Stimulated activated CD4-positive, alpha-beta T cell treated with anti-CD3 and anti-CD28 coated beads, Interleukin-15, amount 100 ng/mL, for 24 hours (primary cell): ENCODE measurements at regions not wholly inside any gene's neighbourhood (a gene's known extent, or its start where the extent isn't known, plus 50 kb on each side); places are given as distances from the start of the nearest gene placed in this dataset.

Experiments used
- DNase-seq: peaks from one replicate; pipeline ENCODE4 v3.0.0-alpha.2; 2020

- DNase-seq = no peak
These were observed 1919.8 kb downstream of the SUCLG1 start for GRCh38 chr2:82539280-82539621.

- no peak for DNase-seq
These were observed 1920.3 kb downstream of the SUCLG1 start for GRCh38 chr2:82538590-82539279.

GRCh38 chr2:82528288-82528687, 1930.8 kb downstream of the SUCLG1 start:
- DNase-seq = no peak

- no peak for DNase-seq
These were observed 1932.0 kb downstream of the SUCLG1 start for GRCh38 chr2:82527124-82527523.

GRCh38 chr2:82526277-82526676, 1932.8 kb downstream of the SUCLG1 start:
- DNase-seq = no peak

DNA sequence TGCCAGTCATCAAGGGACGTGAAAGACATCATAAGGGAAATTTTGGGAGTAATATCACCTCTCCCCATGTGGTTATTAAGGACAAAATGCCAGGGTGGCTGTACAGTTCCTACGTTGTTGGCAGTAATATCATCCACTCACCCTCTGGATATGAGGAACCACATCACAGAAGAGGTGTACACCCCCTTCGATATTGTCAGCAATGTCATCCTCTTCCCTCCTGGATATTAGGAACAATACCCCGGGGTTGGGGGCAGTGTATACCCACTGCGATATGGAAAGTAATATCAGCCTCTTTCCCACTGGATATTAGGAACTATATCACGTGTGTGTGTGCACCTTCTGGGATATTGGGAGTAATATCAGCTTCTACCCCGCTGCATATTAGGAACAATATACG, 1933.3 kb downstream of the SUCLG1 start:
- no peak for DNase-seq

DNA sequence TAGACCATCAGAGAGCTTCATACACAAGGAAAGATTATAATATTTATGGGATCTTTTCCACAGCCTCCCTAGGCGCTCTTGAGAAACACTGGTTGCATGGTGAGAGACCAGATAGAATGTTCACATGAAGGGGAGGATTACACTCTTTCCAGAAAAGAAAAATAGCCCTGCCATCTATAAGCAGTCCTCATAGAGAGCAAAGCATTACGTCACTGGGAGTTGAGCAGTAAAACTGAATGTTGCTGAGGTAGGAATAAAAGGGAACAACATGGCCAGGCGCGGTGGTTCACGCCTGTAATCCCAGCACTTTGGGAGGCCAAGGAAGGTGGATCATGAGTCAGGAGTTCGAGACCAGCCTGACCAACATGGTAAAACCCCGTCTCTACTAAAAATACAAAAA, 1934.3 kb downstream of the SUCLG1 start:
- no peak for DNase-seq

GRCh38 chr2:82511894-82512293, 1947.2 kb downstream of the SUCLG1 start:
- DNase-seq = no peak

DNA sequence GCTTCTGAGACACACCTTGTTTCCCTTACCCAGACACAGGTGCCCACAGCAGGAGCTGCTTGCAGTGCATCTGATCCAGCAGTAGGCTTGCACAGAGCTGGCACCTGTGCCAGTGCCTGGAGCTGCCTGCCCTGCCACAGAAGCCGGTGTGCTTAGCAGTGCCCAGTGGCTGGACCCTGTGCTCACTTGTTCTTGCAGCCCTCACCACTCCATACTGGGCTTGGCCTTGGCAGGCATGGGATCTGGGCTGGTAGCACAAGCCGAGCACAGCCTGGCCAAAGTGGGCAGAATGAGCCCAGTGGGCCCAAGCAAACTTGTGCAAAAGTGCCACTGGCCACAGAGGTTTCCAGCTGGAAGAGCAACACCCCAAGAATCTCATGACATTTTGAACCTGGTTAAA, 1950.4 kb downstream of the SUCLG1 start:
- DNase-seq = no peak

DNA sequence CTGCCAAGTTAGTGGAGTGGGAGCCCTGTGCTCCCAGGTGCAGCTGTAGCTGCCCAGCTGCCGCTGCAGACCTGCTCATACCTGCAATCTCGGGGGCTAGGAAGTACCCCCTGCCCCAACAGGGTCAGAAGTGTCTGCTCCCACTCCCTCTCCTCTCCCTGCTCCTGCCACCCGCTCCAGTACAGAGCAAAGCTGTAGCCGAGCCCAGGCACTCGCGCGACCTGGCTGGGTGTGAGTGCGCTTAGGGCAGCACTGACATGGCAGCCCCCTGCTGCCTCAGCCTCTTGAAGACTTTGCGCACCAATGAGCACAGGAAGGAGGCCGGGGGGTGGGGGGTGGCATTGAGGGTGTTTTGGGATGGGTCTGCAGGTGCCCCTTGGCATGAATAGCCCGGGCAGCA, 1951.4 kb downstream of the SUCLG1 start:
- DNase-seq = no peak

DNA sequence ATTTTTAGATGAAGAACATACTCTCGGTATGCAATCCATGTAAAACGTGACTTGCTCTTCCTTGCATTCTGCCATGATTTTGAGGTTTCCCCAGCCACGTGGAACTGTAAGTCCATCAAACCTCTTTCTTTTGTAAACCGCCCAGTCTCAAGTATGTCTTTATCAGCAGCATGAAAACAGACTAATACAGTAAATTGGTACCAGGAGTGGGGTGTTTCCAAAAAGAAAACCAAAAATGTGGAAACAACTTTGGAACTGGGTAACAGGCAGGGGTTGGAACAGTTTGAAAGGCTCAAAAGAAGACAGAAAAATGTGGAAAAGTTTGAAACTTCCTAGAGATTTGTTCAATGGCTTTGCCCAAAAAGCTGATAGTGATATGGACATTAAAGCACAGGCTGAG, 1957.9 kb downstream of the SUCLG1 start:
- no peak for DNase-seq

GRCh38 chr2:82498777-82499443, 1960.2 kb downstream of the SUCLG1 start:
- DNase-seq = no peak

DNA sequence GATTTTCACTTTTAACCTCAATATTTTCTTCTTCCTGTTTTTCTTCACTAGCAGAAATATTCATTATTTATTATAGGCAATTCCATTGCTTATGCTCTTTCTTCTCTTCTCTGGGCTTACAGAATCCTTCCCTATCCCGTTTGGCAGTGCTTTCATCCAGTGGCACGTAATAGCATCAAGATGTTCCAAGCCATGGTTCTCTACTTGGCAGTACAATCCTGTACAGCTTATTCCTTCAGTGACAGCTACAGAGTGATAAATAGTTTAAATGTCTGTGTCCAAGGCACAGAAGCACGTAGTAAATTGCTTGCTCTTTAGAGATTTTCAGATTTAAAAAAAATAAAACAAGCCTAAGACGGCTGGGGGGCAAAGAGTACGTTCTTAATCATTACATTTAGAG, 1964.3 kb downstream of the SUCLG1 start:
- no peak for DNase-seq

- no peak for DNase-seq
These were observed 1967.5 kb downstream of the SUCLG1 start for GRCh38 chr2:82491591-82491990.

- DNase-seq = no peak
These were observed 1971.7 kb downstream of the SUCLG1 start for GRCh38 chr2:82487354-82487753.

- DNase-seq = no peak
These were observed 1973.4 kb downstream of the SUCLG1 start for GRCh38 chr2:82485701-82486100.

DNA sequence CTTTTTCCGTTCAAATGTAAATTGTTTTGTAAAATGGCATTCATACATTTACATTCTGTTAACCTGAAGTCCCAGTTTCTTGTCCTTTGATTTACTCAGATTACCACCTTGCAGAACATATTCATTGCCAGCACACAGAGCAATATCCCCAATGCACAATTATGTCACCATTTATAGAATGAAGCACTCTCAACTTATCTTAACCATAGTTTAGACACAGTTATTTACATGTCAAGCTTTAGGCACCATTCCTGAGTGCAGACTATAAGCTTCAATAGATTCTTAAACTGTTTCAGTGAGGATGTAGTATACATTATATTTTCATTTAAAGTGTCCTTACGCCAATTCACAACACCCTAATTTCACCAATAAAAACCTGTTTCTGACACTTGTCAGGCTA, 1977.9 kb downstream of the SUCLG1 start:
- no peak for DNase-seq

DNA sequence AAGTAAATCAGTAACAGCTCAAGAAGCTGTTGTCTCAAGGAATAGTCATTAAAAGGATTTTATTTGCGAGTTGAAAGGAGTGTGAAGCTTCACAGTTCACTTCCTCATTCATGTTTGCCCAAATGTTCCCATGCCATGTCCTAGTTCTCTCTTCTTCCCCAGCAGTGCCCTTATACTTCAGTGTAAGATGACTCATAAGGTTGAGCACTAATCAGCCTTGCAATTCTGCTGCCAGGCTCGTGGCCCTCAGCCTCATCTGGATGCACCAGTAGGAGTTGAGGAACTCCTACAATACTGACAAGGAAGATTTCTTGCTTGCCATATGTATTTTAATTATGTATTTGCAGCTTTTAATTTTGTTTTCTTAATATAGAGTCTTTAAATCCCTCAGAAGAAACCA, 1980.4 kb downstream of the SUCLG1 start:
- DNase-seq = no peak

DNA sequence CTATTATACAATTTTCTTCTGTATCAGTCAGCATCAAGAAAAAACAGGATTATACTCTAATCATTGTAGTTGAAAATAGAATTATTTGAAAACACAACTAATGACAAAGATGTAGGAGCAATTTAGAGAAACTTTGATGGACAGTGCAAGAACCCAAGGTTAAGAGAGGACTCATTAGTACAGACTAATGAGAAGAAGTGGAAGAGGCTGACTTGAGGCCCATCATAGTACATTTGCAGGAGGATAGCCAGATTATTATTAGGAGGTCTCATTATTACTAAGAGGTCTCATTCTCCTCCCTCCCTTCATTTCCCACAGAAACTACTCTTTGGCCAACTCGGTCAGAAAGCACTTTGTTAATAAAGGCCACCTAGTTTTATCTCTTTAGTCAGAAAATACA, 1983.0 kb downstream of the SUCLG1 start:
- DNase-seq = no peak

DNA sequence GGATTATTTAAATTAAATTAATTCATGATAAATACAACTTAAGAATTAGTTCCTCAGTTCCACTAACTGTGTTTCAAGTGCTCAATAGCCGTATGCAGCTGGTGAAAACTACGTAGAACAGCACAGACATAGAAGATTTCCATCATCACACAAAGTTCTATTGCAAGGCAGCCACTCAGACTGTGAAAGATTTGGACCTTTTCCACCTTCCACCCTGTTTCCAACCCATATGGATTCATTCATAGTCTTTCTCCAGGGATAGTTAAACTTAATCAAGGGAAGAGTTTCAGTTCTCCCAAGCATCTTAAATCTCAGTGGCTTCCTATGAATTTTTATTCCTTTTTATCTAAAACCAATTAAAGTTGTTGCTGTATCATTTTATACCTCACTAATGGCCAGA, 2030.8 kb downstream of the SUCLG1 start:
- DNase-seq = no peak

DNA sequence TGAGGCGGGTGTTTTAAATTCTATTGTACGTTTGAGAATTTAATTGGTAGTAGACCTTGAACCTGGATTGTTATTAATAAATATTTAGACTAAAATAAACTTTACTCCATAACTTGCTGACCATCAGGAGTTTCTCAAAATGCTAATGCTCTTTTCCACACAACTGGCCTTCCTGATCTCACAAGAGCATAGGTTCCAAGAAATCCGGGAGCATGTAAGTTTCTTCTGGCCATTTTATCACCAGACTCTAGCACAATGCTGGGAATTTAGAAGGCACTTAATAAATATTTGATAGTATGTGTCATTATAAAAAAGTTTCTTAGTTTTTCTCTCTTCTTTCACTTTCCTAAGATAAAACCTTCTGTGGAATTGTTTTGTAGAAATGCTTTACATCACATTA, 2047.1 kb downstream of the SUCLG1 start:
- DNase-seq = no peak

- DNase-seq = no peak
These were observed 2048.0 kb downstream of the SUCLG1 start for GRCh38 chr2:82411071-82411470.

- no peak for DNase-seq
These were observed 2063.5 kb downstream of the SUCLG1 start for GRCh38 chr2:82395531-82395930.

DNA sequence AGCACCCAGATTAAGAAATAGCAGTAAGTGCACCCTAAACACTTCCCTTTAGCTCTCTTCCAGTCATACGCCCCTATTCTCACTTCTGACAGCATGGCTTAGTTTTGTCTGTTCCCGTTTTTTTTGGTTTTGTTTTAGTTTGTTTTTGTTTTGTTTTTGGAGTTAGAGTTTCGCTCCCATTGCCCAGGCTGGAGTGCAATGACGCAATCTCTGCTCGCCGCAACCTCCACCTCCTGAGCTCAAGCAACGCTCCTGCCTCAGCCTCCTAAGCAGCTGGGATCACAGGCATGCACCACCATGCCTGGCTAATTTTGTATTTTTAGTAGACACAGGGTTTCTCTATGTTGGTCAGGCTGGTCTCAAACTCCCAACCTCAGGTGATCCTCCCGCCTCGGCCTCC, 2067.7 kb downstream of the SUCLG1 start:
- DNase-seq = no peak

GRCh38 chr2:82355622-82356021, 2051.1 kb upstream of the LRRTM1 start:
- DNase-seq = no peak
